ENCODE measurements at regions not wholly inside any gene's neighbourhood (a gene's known extent, or its start where the extent isn't known, plus 50 kb on each side); places are given as distances from the start of the nearest gene placed in this dataset.

DNA sequence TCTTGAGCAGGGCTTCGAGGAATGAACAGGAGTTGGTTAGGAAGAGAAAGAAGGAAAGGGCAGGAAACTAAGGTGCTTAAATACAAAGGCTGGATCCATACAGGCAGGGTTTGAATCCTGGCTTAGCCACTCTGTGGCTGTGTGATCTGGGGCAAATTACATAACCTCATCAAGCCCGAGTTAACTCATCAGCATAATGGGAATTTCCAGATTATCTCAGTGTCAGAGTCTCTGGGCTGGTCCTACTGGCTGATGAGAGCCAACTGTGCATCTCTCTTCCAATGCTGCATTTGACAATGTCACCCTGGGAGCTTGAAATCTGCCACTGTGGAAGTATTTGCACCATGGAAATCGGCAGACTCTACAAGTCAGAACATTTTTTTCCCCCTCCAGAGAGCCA, 83.8 kb upstream of the SLC6A6 start:
- no peak for DNase-seq

GRCh38 chr3:14319654-14320182, 82.7 kb upstream of the SLC6A6 start:
- peak in 1 of 2 experiments; percentile 37 for DNase-seq

GRCh38 chr3:14320219-14320618, 82.2 kb upstream of the SLC6A6 start:
- DNase-seq = no peak

GRCh38 chr3:14322001-14322400, 80.4 kb upstream of the SLC6A6 start:
- no peak for DNase-seq

- DNase-seq = no peak
Measured at GRCh38 chr3:14322667-14323295, 79.6 kb upstream of the SLC6A6 start.

- no peak for DNase-seq
Measured at GRCh38 chr3:14323401-14324223, 78.8 kb upstream of the SLC6A6 start.

DNA sequence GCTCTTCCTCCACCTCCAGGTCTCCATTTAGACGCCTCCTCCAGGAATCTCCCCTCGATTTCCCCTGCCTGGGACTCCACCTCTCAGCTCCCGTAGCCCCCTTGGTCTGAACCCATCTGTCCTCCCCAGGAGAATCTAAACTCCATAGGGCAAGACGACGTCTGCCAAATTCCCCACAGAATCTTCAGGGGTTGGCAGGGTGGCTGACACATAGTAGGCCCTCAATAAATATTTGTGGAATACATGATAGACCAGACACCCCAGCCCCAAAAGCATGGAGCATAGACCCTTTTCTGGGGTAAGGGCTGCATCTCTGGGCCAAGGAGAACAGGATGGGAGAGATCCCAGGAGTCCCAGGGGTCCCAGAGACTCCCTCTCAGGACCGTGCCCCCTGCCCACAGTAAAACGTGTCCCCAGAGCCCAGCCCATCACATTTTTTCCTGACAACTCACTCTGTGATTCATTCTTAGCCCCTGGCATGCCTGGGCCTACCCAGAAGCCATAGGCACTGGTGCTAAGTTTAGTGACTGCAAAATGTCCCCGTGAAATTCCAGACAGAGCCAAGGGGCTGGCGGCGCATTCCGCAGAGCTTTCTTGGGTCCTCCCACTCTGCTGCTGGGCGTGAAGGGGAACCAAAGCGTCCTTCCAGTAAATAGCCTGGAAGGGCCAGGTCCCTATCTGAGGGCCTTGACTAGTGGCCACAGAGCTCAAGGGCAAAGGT, 78.0 kb upstream of the SLC6A6 start:
- DNase-seq = no peak

GRCh38 chr3:14328422-14328821, 74.0 kb upstream of the SLC6A6 start:
- DNase-seq = no peak

DNA sequence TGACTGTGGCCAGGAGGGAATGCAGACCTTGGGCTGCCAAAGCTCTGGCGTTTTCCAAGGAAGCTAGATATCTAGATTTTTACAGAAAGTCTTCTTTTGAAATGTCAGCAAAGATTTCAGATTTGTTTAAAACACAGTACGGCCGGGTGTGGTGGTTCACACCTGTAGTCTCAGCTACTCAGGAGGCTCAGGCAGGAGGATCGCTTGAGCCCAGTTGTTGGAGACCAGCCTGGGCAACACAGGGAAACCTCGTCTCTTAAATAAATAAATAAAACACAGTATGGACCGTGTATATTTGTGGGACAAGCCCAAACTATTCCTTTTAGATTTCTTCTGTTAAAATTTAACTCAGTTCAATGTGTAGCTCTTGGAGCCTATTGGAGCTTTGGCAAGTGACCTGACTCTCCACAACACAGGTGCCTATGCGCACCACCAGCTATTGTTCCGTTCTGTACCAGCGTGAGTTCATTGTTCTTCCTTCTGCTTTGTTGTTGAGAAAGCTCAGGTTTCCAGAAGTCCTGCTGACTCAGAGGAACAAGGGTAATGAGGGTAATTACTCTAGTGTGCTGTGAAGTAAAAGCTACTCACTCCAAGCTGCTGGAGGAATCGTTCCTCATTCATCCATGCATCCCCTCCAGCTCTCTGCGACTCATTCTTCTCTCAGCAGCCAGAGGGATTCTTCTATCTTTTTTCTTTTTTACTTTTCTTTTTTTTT, 73.1 kb upstream of the SLC6A6 start:
- DNase-seq = peak; percentile 50 to 89

- DNase-seq = no peak
Measured at GRCh38 chr3:14329842-14330241, 72.6 kb upstream of the SLC6A6 start.

GRCh38 chr3:14330508-14330907, 71.9 kb upstream of the SLC6A6 start:
- no peak for DNase-seq

- no peak for DNase-seq
Measured at GRCh38 chr3:14331251-14331650, 71.2 kb upstream of the SLC6A6 start.

DNA sequence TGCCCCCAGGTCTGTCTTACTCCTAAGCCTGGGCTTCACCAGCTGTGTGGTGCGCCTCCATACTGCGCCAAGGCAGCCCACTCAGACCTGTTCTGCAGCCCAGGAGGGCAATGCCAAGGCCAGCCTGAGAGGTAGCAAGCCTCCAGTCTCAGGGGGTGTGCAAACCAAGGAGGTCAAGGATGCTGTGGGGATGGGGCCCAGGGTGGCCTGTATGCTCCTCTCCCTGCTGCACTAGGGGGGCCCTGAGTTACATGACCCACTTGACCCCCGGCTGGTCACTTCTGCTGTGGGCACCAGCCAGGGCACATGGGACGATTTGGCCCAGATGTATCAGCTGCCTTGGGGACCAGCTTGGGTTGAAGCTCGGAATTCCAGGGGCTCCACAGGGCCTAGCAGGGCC, 70.0 kb upstream of the SLC6A6 start:
- no peak for DNase-seq

DNA sequence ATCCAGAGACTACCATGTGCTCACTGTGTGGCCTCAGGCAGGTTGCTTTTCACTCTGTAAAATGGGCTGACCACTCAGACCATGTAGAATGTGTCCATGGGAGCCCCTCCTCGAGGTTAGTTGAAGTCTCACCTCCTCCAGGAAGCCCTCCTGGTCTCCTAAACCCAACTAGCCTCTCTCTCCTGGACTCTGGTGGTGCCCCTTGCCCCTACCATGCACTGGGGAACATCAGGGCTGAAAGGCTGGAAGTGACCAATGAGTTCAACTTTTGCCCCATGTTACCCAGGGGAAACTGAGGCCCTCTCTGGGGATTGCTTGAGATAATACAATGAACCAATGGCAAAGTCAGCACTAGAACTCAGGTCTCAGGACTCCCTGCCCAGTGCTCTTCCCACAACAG, 69.2 kb upstream of the SLC6A6 start:
- no peak for DNase-seq

- DNase-seq = no peak
Measured at GRCh38 chr3:14333621-14334020, 68.8 kb upstream of the SLC6A6 start.

- no peak for DNase-seq
Measured at GRCh38 chr3:14334136-14334535, 68.3 kb upstream of the SLC6A6 start.

DNA sequence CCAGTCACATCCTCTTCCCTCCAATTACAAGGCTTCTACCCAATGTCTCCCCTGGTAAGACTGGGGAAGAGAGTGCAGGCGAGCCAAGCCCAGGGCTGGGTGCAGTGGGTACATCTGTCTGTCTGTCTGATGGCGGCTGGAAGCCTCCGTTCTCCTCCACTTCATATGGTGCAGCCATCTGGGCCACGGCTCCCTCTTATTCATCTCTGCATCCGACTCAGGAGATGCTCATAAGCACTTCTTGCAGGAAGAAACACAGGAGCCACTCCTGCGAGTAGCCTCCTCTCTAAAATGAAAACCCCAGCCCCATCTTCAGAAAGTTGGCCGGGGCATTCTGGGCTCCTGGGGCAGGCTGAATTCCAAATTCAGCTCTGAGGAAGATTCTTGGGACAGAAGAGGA, 67.5 kb upstream of the SLC6A6 start:
- DNase-seq = no peak

DNA sequence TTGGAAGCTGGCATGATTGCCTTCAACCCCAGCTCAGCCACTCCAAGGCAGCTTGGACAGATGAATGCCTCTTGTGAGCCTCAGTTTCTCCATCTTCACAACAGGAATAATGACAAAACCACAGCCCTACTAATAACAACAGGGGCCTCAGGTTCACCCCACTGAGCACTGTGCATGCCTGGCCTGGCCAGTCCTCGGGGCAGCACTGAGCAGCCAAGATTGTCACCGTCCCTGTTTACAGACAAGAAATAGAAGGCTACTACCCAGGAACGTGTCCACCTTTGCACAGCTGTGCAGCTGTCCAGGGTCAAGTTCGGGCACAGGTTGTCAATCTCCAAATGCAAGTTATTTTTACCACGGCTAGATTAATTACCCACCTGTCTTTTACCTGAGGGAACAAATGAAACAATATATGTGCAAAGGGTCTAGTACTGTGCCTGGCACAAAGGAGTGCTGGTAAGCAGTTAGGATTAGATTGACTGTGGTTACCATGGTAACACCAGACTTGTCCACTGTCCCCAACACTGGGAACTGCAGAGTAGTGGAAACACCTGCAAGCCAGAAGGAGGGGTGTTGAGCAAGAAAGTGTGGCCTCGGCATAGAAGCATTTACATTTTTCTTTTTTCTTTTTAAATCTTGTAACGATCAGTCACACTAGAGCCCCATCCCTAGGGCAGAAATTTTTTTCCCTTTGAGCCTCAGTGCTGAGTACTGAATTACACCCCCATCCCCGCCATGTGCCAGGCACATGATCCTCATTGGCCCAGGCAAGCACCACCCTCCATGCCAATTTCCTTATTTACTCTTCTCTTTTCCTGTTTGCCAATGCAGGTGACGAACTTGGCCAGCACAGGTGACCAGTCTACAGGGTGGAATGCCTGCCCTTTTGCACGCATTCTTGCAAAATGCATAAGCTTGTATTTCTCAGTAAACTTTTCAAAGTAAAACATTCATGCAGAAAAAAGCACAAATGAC, 66.3 kb upstream of the SLC6A6 start:
- DNase-seq = peak in 1 of 2 experiments; percentile 27

- DNase-seq = no peak
Measured at GRCh38 chr3:14336749-14337598, 65.4 kb upstream of the SLC6A6 start.

- DNase-seq = no peak
Measured at GRCh38 chr3:14337828-14338227, 64.6 kb upstream of the SLC6A6 start.

- DNase-seq = no peak
Measured at GRCh38 chr3:14338242-14338641, 64.2 kb upstream of the SLC6A6 start.

Measured in NCI-H2081 (cell line).